K562 (cell line): ENCODE measurements at regions not wholly inside any gene's neighbourhood (a gene's known extent, or its start where the extent isn't known, plus 50 kb on each side); places are given as distances from the start of the nearest gene placed in this dataset.

Source experiments
- ATAC-seq: fragments of 200-7000 bp; cut with Tn5 transposase; 3 replicates; pipeline ENCODE4 v1.9.1; 2020; ENCODE audit warnings: moderate library complexity
- BruUV-seq: library from RNA; stranded (reverse); fragments of 400-500 nt; replicated peaks from 2 replicates; lab custom pipeline; 2021; lab: Mats Ljungman, UMichigan
- CTCF ChIA-PET: fragments of 300-600 bp; formaldehyde crosslinking; extraction: SDS; loops from one replicate; lab custom pipeline; 2021; ENCODE audit warnings: low intra/inter-chr PET ratio; lab: Yijun Ruan, JAX
- POLR2A ChIA-PET: fragments of 300-600, 350-650 bp; sonication (Branson Sonifier 250); formaldehyde crosslinking; extraction: SDS; loops from one replicate; lab custom pipeline; 2021; ENCODE audit warnings: antibody characterized with exemption, inconsistent platforms; lab: Yijun Ruan, JAX
- DNase-seq, 4 experiments: peaks; one replicate each; pipeline versions ENCODE4 v3.0.0 to v3.0.0-alpha.2; 2011 to 2018; ENCODE audit warnings: low spot score in 3 of 4, mixed read lengths in 3 of 4; ENCODE audit errors: extremely low read depth in 1 of 4
- FAIRE-seq: peaks from 2 replicates; lab custom pipeline; 2011; peaks lifted over from hg19 to GRCh38; lab: Jason Lieb, UNC
- H2AFZ ChIP-seq: 2 replicates; pipeline ENCODE4 v1.6.0; 2011; ENCODE audit warnings: low read depth, low read length, control low read depth, inconsistent platforms
- H3K27ac ChIP-seq: fragments of 200-600 bp; 3 replicates; pipeline ENCODE4 v1.8.0; 2011; ENCODE audit warnings: low read depth, mild to moderate bottlenecking, control low read depth, inconsistent platforms, low read length, moderate library complexity, mixed read lengths; ENCODE audit errors: extremely low read depth
- H3K27me3 ChIP-seq, 2 experiments: fragments of 300-600 bp in 1 of 2; 2 replicates in 1 of 2; 3 replicates in 1 of 2; pipeline versions ENCODE4 v1.6.0 to v1.8.0; 2011; ENCODE audit warnings: inconsistent platforms in 2 of 2, low read length in 2 of 2, mild to moderate bottlenecking in 1 of 2, mixed read lengths in 1 of 2, moderate library complexity in 1 of 2; ENCODE audit not compliant: control insufficient read depth in 2 of 2, insufficient read depth in 2 of 2
- H3K36me3 ChIP-seq: fragments of 300-600 bp; 3 replicates; pipeline ENCODE4 v1.8.0; 2011; ENCODE audit warnings: mild to moderate bottlenecking, low read length, inconsistent platforms; ENCODE audit not compliant: control insufficient read depth, insufficient read depth
- H3K4me1 ChIP-seq, 2 experiments: fragments of 200-600 bp in 1 of 2; replicated peaks in 1 of 2; 2 replicates in 1 of 2; 3 replicates in 1 of 2; pipeline versions ENCODE4 v1.5.1 to v1.8.0; 2011; ENCODE audit warnings: inconsistent platforms in 2 of 2, low read length in 2 of 2, mild to moderate bottlenecking in 1 of 2, mixed read lengths in 1 of 2, moderate library complexity in 1 of 2; ENCODE audit not compliant: control insufficient read depth in 2 of 2, insufficient read depth in 2 of 2
- H3K4me2 ChIP-seq: 2 replicates; pipeline ENCODE4 v1.6.1; 2011; ENCODE audit warnings: low read length, control low read depth, inconsistent platforms, mixed read lengths; ENCODE audit not compliant: insufficient read depth
- H3K4me3 ChIP-seq: fragments of 200-600 bp; sonication (generic), shearing (Covaris generic); 2 replicates; pipeline ENCODE4 v1.5.1; 2016; ENCODE audit warnings: control low read depth, inconsistent platforms
- H3K79me2 ChIP-seq: fragments of 200-600 bp; 3 replicates; pipeline ENCODE4 v1.8.0; 2011; ENCODE audit warnings: low read length, inconsistent platforms; ENCODE audit not compliant: control insufficient read depth, insufficient read depth
- H3K9ac ChIP-seq, 2 experiments: 2 replicates each; pipeline versions ENCODE4 v1.6.0 to v1.6.1; 2011; ENCODE audit warnings: low read depth in 2 of 2, low read length in 2 of 2, control low read depth in 1 of 2, inconsistent platforms in 1 of 2, mild to moderate bottlenecking in 1 of 2, mixed read lengths in 1 of 2; ENCODE audit not compliant: insufficient read depth in 1 of 2
- H3K9me1 ChIP-seq: one replicate; pipeline ENCODE4 v1.6.0; 2011; ENCODE audit warnings: inconsistent platforms, mild to moderate bottlenecking, low read length, moderate library complexity; ENCODE audit not compliant: control insufficient read depth, insufficient read depth
- H3K9me3 ChIP-seq: replicated peaks from 2 replicates; pipeline ENCODE4 v1.5.1; 2011; ENCODE audit warnings: low read depth, low read length, inconsistent platforms; ENCODE audit not compliant: control insufficient read depth, insufficient read depth
- H4K20me1 ChIP-seq: replicated peaks from 2 replicates; pipeline ENCODE4 v1.6.1; 2011; ENCODE audit warnings: low read length, inconsistent platforms, mixed read lengths; ENCODE audit not compliant: control insufficient read depth, insufficient read depth
- CXXC5 ChIP-seq: fragments of 250-450 bp; sonication (Bioruptor Pico); IDR thresholded peaks from 2 replicates; pipeline ENCODE4 v1.8.0; 2022; ENCODE audit warnings: inconsistent platforms, mild to moderate bottlenecking, moderate library complexity
- OTX1 ChIP-seq: fragments of 450-650 bp; formaldehyde crosslinking; IDR thresholded peaks from 2 replicates; pipeline ENCODE4 v1.4.0; 2022; ENCODE audit warnings: mild to moderate bottlenecking
- RBM17 ChIP-seq: fragments of 200-400 bp; formaldehyde crosslinking; IDR thresholded peaks from 2 replicates; pipeline ENCODE4 v1.6.1; 2017; ENCODE audit warnings: low read depth, mild to moderate bottlenecking, low read length, borderline replicate concordance
- THAP12 ChIP-seq: fragments of 250-450 bp; sonication (Bioruptor Pico); IDR thresholded peaks from 2 replicates; pipeline ENCODE4 v1.9.0; 2021; ENCODE audit warnings: mild to moderate bottlenecking, inconsistent platforms
- ZC3H8 ChIP-seq: fragments of 450-650 bp; IDR thresholded peaks from 2 replicates; pipeline ENCODE4 v1.6.1; 2017
- ZNF134 ChIP-seq: fragments of 250-450 bp; sonication (Bioruptor Pico); conservative IDR thresholded peaks from 2 replicates; pipeline ENCODE4 v1.4.0; 2020
- ZNF699 ChIP-seq: fragments of 250-450 bp; sonication (Bioruptor Pico); IDR thresholded peaks from 2 replicates; pipeline ENCODE4 v1.8.0; 2021; ENCODE audit warnings: mild to moderate bottlenecking, moderate library complexity; ENCODE audit not compliant: insufficient replicate concordance
- WGBS: fragments of 100-300 bp; shearing (Covaris generic); methylation state at CpG from one replicate; pipeline ENCODE4 v1.1.6; 2016; ENCODE audit warnings: low coverage, mixed read lengths; ENCODE audit not compliant: insufficient coverage; ENCODE audit errors: missing lambda C conversion rate; 5-methylcytosine and 5-hydroxymethylcytosine counted together
- in situ Hi-C: fragments of 300-500 bp; cut with MboI; formaldehyde crosslinking; loops from 4 replicates; pipeline ENCODE4 v1.15.0; 2018; ENCODE audit warnings: inconsistent platforms, mixed read lengths
- intact Hi-C: fragments of 100-400 bp; cut with micrococcal nuclease; formaldehyde crosslinking; loops from 2 replicates; pipeline ENCODE4 v1.14.2; 2022

GRCh38 chr5:73266925-73267765, 94.2 kb downstream of the TMEM174 start:
- H3K27ac ChIP-seq, result no peak overlapping the region
- H2AFZ ChIP-seq, result no peak overlapping the region; the same call in 1 of the 2 replicates
- H4K20me1 ChIP-seq, result no peaks in the 10 kb centered on the region
- no peak overlapping the region for H3K9ac ChIP-seq
- peaks cover 20 to 22% of the 10 kb centered on the region in 2 experiments; a peak in 4 of 5 replicates for H3K27me3 ChIP-seq
- no peaks in the 10 kb centered on the region for H3K9me1 ChIP-seq
- H3K79me2 ChIP-seq, result no peaks in the 10 kb centered on the region
- ATAC-seq, result no peak
- H3K36me3 ChIP-seq, result no peaks in the 10 kb centered on the region
- no peaks in the 10 kb centered on the region for H3K4me1 ChIP-seq
- TF ChIP-seq ZC3H8 (no peak), OTX1 (no peak)
- DNase-seq, result no peak
- H3K4me2 ChIP-seq, result no peak overlapping the region
- no peaks in the 10 kb centered on the region for H3K9me3 ChIP-seq
- in situ Hi-C loops (no loop called here), intact Hi-C loops (no loop called here)
- WGBS, result under 1% methylated on average over 18 of the region's 18 CpGs
- ChIA-PET CTCF (no interaction called here), POLR2A (interaction anchor here (0.8 to 1.2 kb wide), 3 partner anchors 21 to 43 kb away, joined by 3 to 4 read pairs (median 4); no protein-coding TSS in a partner anchor)
- BruUV-seq, result no TSS peak
- no peak for FAIRE-seq
- H3K4me3 ChIP-seq, result no peak overlapping the region

GRCh38 chr5:73266176-73266738, 93.3 kb downstream of the TMEM174 start:
- FAIRE-seq (no peak), ATAC-seq (no peak)
- in situ Hi-C loops, result no loop called here
- Histone ChIP-seq H3K4me2 (no peak overlapping the region), H4K20me1 (no peaks in the 10 kb centered on the region), H3K27me3 (peaks cover 20 to 22% of the 10 kb centered on the region in 2 experiments; a peak in 4 of 5 replicates), H3K4me3 (no peak overlapping the region), H2AFZ (no peak overlapping the region; the same call in 1 of the 2 replicates), H3K4me1 (no peaks in the 10 kb centered on the region), H3K9me1 (no peaks in the 10 kb centered on the region), H3K27ac (no peak overlapping the region), H3K9ac (no peak overlapping the region)
- WGBS, result 7% methylated on average over 4 of the region's 5 CpGs
- CTCF ChIA-PET, result no interaction called here
- POLR2A ChIA-PET, result interaction anchor here (1.0 kb wide), 1 partner anchor 28 kb away, joined by 3 read pairs; no protein-coding TSS in a partner anchor
- no TSS peak for BruUV-seq
- TF ChIP-seq THAP12 (no peak), CXXC5 (CRISPR knock-in tag) (no peak), ZNF134 (CRISPR knock-in tag) (no peak), ZNF699 (CRISPR knock-in tag) (no peak), RBM17 (no peak)
- TF ChIP-seq, all 486 proteins: peak for 0
- intact Hi-C loops, result no loop called here
- no peaks in the 10 kb centered on the region for H3K79me2 ChIP-seq
- H3K9me3 ChIP-seq, result no peaks in the 10 kb centered on the region
- DNase-seq, result no peak
- H3K36me3 ChIP-seq, result no peaks in the 10 kb centered on the region
